Right atrium auricular region (tissue), 2 donors: ENCODE measurements at regions not wholly inside any gene's neighbourhood (a gene's known extent, or its start where the extent isn't known, plus 50 kb on each side); places are given as distances from the start of the nearest gene placed in this dataset.

Experiments
- DNase-seq: peaks from one replicate; pipeline ENCODE4 v3.0.0-alpha.2; 2019; ENCODE audit warnings: low spot score
- H3K27ac ChIP-seq, 2 donors: fragments of 200-600 bp; sonication (generic); 1 replicate in 1 of 2; 2 replicates in 1 of 2; pipeline ENCODE4 v1.5.1; 2016 to 2019
- H3K27me3 ChIP-seq, 2 donors: fragments of 200-600 bp; sonication (generic); one replicate each; pipeline versions ENCODE4 v1.5.1 to v1.6.0; 2017 to 2019
- H3K36me3 ChIP-seq: fragments of 200-600 bp; sonication (generic); one replicate; pipeline ENCODE4 v1.5.1; 2016
- H3K4me1 ChIP-seq, 2 donors: fragments of 200-600 bp; sonication (generic); one replicate each; pipeline versions ENCODE4 v1.5.1 to v1.6.0; 2017 to 2019
- H3K4me3 ChIP-seq, 2 donors: fragments of 200-600 bp; sonication (generic); 1 replicate in 1 of 2; 2 replicates in 1 of 2; pipeline ENCODE4 v1.5.1; 2017 to 2019; ENCODE audit warnings: mild to moderate bottlenecking in 1 of 2, moderate library complexity in 1 of 2
- H3K9me3 ChIP-seq, 2 donors: fragments of 200-600 bp; sonication (generic); one replicate each; pipeline ENCODE4 v1.5.1; 2019
- CTCF ChIP-seq, 2 donors: fragments of 200-600 bp; sonication (generic); IDR thresholded peaks; one replicate each; pipeline ENCODE4 v1.5.1; 2019; ENCODE audit warnings: antibody characterized with exemption in 2 of 2

GRCh38 chr10:2933071-2933470 lies 134.3 kb upstream of the PFKP start:
- no peak overlapping the region for H3K27ac ChIP-seq
- no peaks in the 10 kb centered on the region for H3K9me3 ChIP-seq
- DNase-seq, result peak; percentile 44
- H3K27me3 ChIP-seq, result no peaks in the 10 kb centered on the region
- H3K4me1 ChIP-seq, result no peaks in the 10 kb centered on the region
- no peaks in the 10 kb centered on the region for H3K36me3 ChIP-seq
- TF ChIP-seq CTCF (IDR thresholded peaks at IDR 0.05), result no peak
- H3K4me3 ChIP-seq, result no peak overlapping the region

- peaks cover 0 to 6% of the 10 kb centered on the region in 2 donors for H3K4me1 ChIP-seq
- H3K36me3 ChIP-seq, result no peaks in the 10 kb centered on the region
- no peaks in the 10 kb centered on the region for H3K27me3 ChIP-seq
- no peak for TF ChIP-seq CTCF (IDR thresholded peaks at IDR 0.05)
- DNase-seq, result peak; percentile 23
- no peaks in the 10 kb centered on the region for H3K9me3 ChIP-seq
- no peak overlapping the region for H3K27ac ChIP-seq
- H3K4me3 ChIP-seq, result no peak overlapping the region
These were observed 137.7 kb upstream of the PFKP start for GRCh38 chr10:2929480-2930258.

GRCh38 chr10:2927958-2928840 lies 139.1 kb upstream of the PFKP start:
- Histone ChIP-seq H3K27ac (no peak overlapping the region), H3K27me3 (no peaks in the 10 kb centered on the region), H3K4me3 (no peak overlapping the region), H3K9me3 (no peaks in the 10 kb centered on the region), H3K36me3 (no peaks in the 10 kb centered on the region), H3K4me1 (peaks cover 0 to 6% of the 10 kb centered on the region in 2 donors)
- peak; percentile 40 to 72 for TF ChIP-seq CTCF (IDR thresholded peaks at IDR 0.05)
- DNase-seq, result peak; percentile 62

- Histone ChIP-seq H3K27me3 (no peaks in the 10 kb centered on the region), H3K36me3 (no peaks in the 10 kb centered on the region), H3K4me3 (no peak overlapping the region), H3K27ac (no peak overlapping the region), H3K4me1 (peaks cover 0 to 6% of the 10 kb centered on the region in 2 donors), H3K9me3 (no peaks in the 10 kb centered on the region)
- DNase-seq, result no peak
- TF ChIP-seq CTCF (IDR thresholded peaks at IDR 0.05), result no peak
These were observed 140.3 kb upstream of the PFKP start for GRCh38 chr10:2926918-2927660.

GRCh38 chr10:2925631-2926030 lies 141.7 kb upstream of the PFKP start:
- Histone ChIP-seq H3K36me3 (no peaks in the 10 kb centered on the region), H3K27me3 (no peaks in the 10 kb centered on the region), H3K27ac (no peak overlapping the region), H3K4me1 (peaks cover 0 to 6% of the 10 kb centered on the region in 2 donors), H3K9me3 (no peaks in the 10 kb centered on the region), H3K4me3 (no peak overlapping the region)
- DNase-seq, result no peak
- TF ChIP-seq CTCF (IDR thresholded peaks at IDR 0.05), result no peak
